ENCODE measurements at regions not wholly inside any gene's neighbourhood (a gene's known extent, or its start where the extent isn't known, plus 50 kb on each side); places are given as distances from the start of the nearest gene placed in this dataset.
"Not testable (repeated sequence)": the region's sequence is repeated elsewhere in the genome, so short reads cannot be mapped to it uniquely, and the experiment has no call there.

GRCh38 chr7:149703044-149703650 lies 70.2 kb downstream of the ZNF467 start:
- H3K9ac ChIP-seq (ENCODE audit: low read length in 3 of 3) = no peak overlapping the region
- no peaks in the 10 kb centered on the region for H3K27me3 ChIP-seq (ENCODE audit: control insufficient read depth, insufficient read depth, low read length)
- H3K9me3 ChIP-seq (ENCODE audit: control insufficient read depth in 2 of 3, insufficient read depth in 1 of 3, low read length in 3 of 3) = peaks cover 0 to 3% (median 0%) of the 10 kb centered on the region in 3 donors
- FAIRE-seq (no peak), DNase-seq (peak in 1 of 5 donors; percentile 43)
- intact Hi-C loops (cut with DNase I) = no loop called here
- H3K27ac ChIP-seq (ENCODE audit: low read depth in 2 of 2, low read length in 2 of 2) = no peak overlapping the region
- no peaks in the 10 kb centered on the region for H3K4me1 ChIP-seq (ENCODE audit: control insufficient read depth in 2 of 3, insufficient read depth in 2 of 3, low read depth in 1 of 3, low read length in 3 of 3)
- H3K36me3 ChIP-seq (ENCODE audit: control insufficient read depth in 2 of 3, insufficient read depth in 3 of 3, low read length in 3 of 3) = no peaks in the 10 kb centered on the region
- no peak for TF ChIP-seq CTCF (IDR thresholded peaks at IDR 0.05; ENCODE audit: borderline replicate concordance, extremely low read depth, insufficient read depth)
- no peak overlapping the region for H3K4me3 ChIP-seq (ENCODE audit: low read length in 3 of 3)

GRCh38 chr7:149701495-149702240 lies 71.7 kb downstream of the ZNF467 start:
- Histone ChIP-seq H3K4me1 (ENCODE audit: control insufficient read depth in 2 of 3, insufficient read depth in 2 of 3, low read depth in 1 of 3, low read length in 3 of 3) (no peaks in the 10 kb centered on the region), H3K9me3 (ENCODE audit: control insufficient read depth in 2 of 3, insufficient read depth in 1 of 3, low read length in 3 of 3) (peaks cover 0 to 3% (median 0%) of the 10 kb centered on the region in 3 donors), H3K27ac (ENCODE audit: low read depth in 2 of 2, low read length in 2 of 2) (no peak overlapping the region), H3K36me3 (ENCODE audit: control insufficient read depth in 2 of 3, insufficient read depth in 3 of 3, low read length in 3 of 3) (no peaks in the 10 kb centered on the region), H3K4me3 (ENCODE audit: low read length in 3 of 3) (no peak overlapping the region), H3K9ac (ENCODE audit: low read length in 3 of 3) (no peak overlapping the region), H3K27me3 (ENCODE audit: control insufficient read depth, insufficient read depth, low read length) (no peaks in the 10 kb centered on the region)
- intact Hi-C loops (cut with DNase I) = no loop called here
- no peak for DNase-seq
- FAIRE-seq = no peak
- TF ChIP-seq CTCF (IDR thresholded peaks at IDR 0.05; ENCODE audit: borderline replicate concordance, extremely low read depth, insufficient read depth) = no peak

DNA sequence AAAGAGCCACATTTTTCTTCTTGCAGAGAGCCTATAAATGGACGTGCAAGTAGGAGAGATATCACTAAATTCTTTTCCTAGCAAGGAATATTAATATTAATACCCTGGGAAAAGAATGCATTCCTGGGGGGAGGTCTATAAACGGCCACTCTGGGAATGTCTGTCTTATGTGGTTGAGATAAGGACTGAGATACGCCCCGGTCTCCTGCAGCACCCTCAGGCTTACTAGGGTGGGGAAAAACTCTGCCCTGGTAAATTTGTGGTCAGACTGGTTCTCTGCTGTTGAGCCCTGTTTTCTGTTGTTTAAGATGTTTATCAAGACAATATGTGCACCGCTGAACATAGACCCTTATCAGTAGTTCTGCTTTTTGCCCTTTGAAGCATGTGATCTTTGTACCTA lies 75.6 kb downstream of the ZNF467 start:
- H3K4me1 ChIP-seq (ENCODE audit: control insufficient read depth in 2 of 3, insufficient read depth in 2 of 3, low read depth in 1 of 3, low read length in 3 of 3); H3K4me3 ChIP-seq (ENCODE audit: low read length in 3 of 3); H3K9ac ChIP-seq (ENCODE audit: low read length in 3 of 3); intact Hi-C loops (cut with DNase I); H3K36me3 ChIP-seq (ENCODE audit: control insufficient read depth in 2 of 3, insufficient read depth in 3 of 3, low read length in 3 of 3); FAIRE-seq; H3K27me3 ChIP-seq (ENCODE audit: control insufficient read depth, insufficient read depth, low read length); H3K27ac ChIP-seq (ENCODE audit: low read depth in 2 of 2, low read length in 2 of 2); H3K9me3 ChIP-seq (ENCODE audit: control insufficient read depth in 2 of 3, insufficient read depth in 1 of 3, low read length in 3 of 3); DNase-seq: not testable (repeated sequence)

DNA sequence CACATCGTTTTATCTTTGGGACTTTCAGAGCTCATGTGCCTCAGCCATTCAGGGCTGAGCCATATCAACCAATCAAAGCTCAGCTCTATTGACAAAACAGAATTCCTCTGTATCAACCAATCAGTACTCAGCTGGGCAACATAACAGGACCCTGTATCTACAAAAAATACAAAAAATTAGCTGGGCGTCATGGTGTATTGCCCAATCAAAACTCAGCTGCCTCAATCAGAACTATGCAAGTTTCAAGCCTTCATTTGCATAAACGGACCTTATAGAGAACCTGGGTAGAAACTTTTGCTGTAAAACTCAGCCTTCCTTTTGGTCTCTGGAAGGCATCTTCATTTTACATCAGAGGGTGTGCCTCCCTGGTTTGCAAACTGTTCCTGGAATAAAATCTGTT lies 77.1 kb downstream of the ZNF467 start:
- intact Hi-C loops (cut with DNase I) = no loop called here
- H3K9ac ChIP-seq (ENCODE audit: low read length in 3 of 3) = no peak overlapping the region
- peaks cover 0 to 3% (median 0%) of the 10 kb centered on the region in 3 donors for H3K9me3 ChIP-seq (ENCODE audit: control insufficient read depth in 2 of 3, insufficient read depth in 1 of 3, low read length in 3 of 3)
- H3K27ac ChIP-seq (ENCODE audit: low read depth in 2 of 2, low read length in 2 of 2) = no peak overlapping the region
- H3K4me1 ChIP-seq (ENCODE audit: control insufficient read depth in 2 of 3, insufficient read depth in 2 of 3, low read depth in 1 of 3, low read length in 3 of 3) = no peaks in the 10 kb centered on the region
- no peak overlapping the region for H3K4me3 ChIP-seq (ENCODE audit: low read length in 3 of 3)
- H3K36me3 ChIP-seq (ENCODE audit: control insufficient read depth in 2 of 3, insufficient read depth in 3 of 3, low read length in 3 of 3) = no peaks in the 10 kb centered on the region
- no peak for TF ChIP-seq CTCF (IDR thresholded peaks at IDR 0.05; ENCODE audit: borderline replicate concordance, extremely low read depth, insufficient read depth)
- FAIRE-seq (no peak), DNase-seq (no peak)
- H3K27me3 ChIP-seq (ENCODE audit: control insufficient read depth, insufficient read depth, low read length) = peaks cover 7% of the 10 kb centered on the region

Measured in kidney (tissue), 13 donors.